Transverse colon (tissue), 4 donors: ENCODE measurements at regions not wholly inside any gene's neighbourhood (a gene's known extent, or its start where the extent isn't known, plus 50 kb on each side); places are given as distances from the start of the nearest gene placed in this dataset.

Source experiments
- DNase-seq: peaks from one replicate; pipeline ENCODE4 v3.0.0-alpha.2; 2019
- H3K27ac ChIP-seq, 4 donors: fragments of 200-600 bp; sonication (generic); 2 replicates each; pipeline ENCODE4 v1.5.1; 2016 to 2018; ENCODE audit warnings: inconsistent platforms in 4 of 4
- H3K27me3 ChIP-seq: fragments of 200-600 bp; sonication (generic); 2 replicates; pipeline ENCODE4 v1.5.1; 2017; ENCODE audit warnings: inconsistent platforms
- H3K36me3 ChIP-seq, 4 donors: fragments of 200-600 bp; sonication (generic); 2 replicates each; pipeline ENCODE4 v1.5.1; 2017 to 2019; ENCODE audit warnings: inconsistent platforms in 4 of 4
- H3K4me1 ChIP-seq, 4 donors: fragments of 200-600 bp; sonication (generic); 2 replicates each; pipeline ENCODE4 v1.5.1; 2017 to 2020; ENCODE audit warnings: inconsistent platforms in 4 of 4
- H3K4me3 ChIP-seq, 4 donors: fragments of 200-600 bp; sonication (generic); 1 replicate in 1 of 4; 2 replicates in 3 of 4; pipeline versions ENCODE4 v1.5.1 to v1.6.1; 2017 to 2019; ENCODE audit warnings: inconsistent platforms in 4 of 4
- H3K9me3 ChIP-seq, 2 donors: fragments of 200-600 bp; sonication (generic); 2 replicates each; pipeline ENCODE4 v1.5.1; 2017 to 2019; ENCODE audit warnings: inconsistent platforms in 2 of 2
- CTCF ChIP-seq, 5 experiments: fragments of 200-600 bp in 3 of 5; fragments of 450-650 bp in 2 of 5; sonication (generic) in 3 of 5; IDR thresholded peaks; 1 replicate in 2 of 5; 2 replicates in 3 of 5; pipeline ENCODE4 v1.5.1; 2016 to 2017; ENCODE audit warnings: antibody characterized with exemption in 5 of 5, inconsistent platforms in 3 of 5, mild to moderate bottlenecking in 2 of 5, moderate library complexity in 1 of 5
- EP300 ChIP-seq: sonication (generic); formaldehyde crosslinking; IDR thresholded peaks from one replicate; pipeline ENCODE4 v1.6.1; 2017; ENCODE audit warnings: antibody characterized with exemption, low read depth
- POLR2A ChIP-seq: fragments of 450-650 bp; IDR thresholded peaks from one replicate; pipeline ENCODE4 v1.6.1; 2016; ENCODE audit warnings: antibody characterized with exemption, mild to moderate bottlenecking, moderate library complexity
- POLR2AphosphoS5 ChIP-seq, 3 donors: sonication (generic); formaldehyde crosslinking; IDR thresholded peaks; one replicate each; pipeline ENCODE4 v1.6.1; 2016; ENCODE audit warnings: antibody characterized with exemption in 3 of 3
- WGBS, 2 donors: methylation state at CpG; one replicate each; pipeline ENCODE4 v1.1.5; 2018; ENCODE audit warnings: low coverage in 1 of 2; 5-methylcytosine and 5-hydroxymethylcytosine counted together
- in situ Hi-C, 4 donors: fragments of 200-750 bp; cut with MboI; loops; one replicate each; pipeline versions ENCODE4 v1.15.0 to v1.15.1; 2017; ENCODE audit warnings: low sequenced_read_pairs in 3 of 4, low pct_ligation_motif_present in 1 of 4, low pct_unique_long_range_greater_than_20kb in 1 of 4
- intact Hi-C: fragments of 100-400 bp; cut with DNase I; formaldehyde crosslinking; loops from one replicate; pipeline ENCODE4 v1.15.1; 2023; ENCODE audit warnings: low total_unique reads

DNA sequence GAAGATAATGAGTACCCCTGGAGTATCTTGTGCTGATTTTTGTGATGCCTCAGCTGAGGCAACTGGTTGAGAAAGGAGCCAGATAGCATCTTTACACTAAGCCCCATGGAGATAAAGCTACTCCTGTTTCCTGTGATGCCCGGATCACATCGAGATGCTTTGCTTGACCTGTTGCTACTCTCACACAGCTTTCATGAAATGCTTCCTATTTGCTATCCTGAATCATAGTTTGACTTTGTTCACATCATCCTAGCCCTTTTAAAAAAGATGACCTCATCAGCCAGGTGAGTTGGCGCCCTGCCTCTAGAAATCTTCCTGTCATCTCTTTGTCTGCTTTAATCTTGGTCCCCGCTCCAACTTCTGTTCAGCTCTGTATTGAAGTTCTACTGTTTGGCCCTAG lies 409.6 kb upstream of the TBL1XR1 start:
- TF ChIP-seq POLR2AphosphoS5 (IDR thresholded peaks at IDR 0.05): no peak
- TF ChIP-seq CTCF (IDR thresholded peaks at IDR 0.05): no peak
- TF ChIP-seq POLR2A: no peak
- no peak for TF ChIP-seq EP300
- intact Hi-C loops: no loop called here
- in situ Hi-C loops: no loop called here
- no peaks in the 10 kb centered on the region for H3K9me3 ChIP-seq
- H3K27me3 ChIP-seq: no peaks in the 10 kb centered on the region
- peaks cover 11 to 35% (median 22%) of the 10 kb centered on the region in 4 donors for H3K4me1 ChIP-seq
- H3K36me3 ChIP-seq: no peaks in the 10 kb centered on the region
- H3K27ac ChIP-seq: no peak overlapping the region
- H3K4me3 ChIP-seq: no peak overlapping the region
- 83 to 85% methylated on average over 4 of the region's 4 CpGs for WGBS, 2 donors
- DNase-seq: no peak

- no peak overlapping the region for H3K27ac ChIP-seq
- no peak for DNase-seq
- no peaks in the 10 kb centered on the region for H3K36me3 ChIP-seq
- peaks cover 10 to 29% (median 20%) of the 10 kb centered on the region in 4 donors for H3K4me1 ChIP-seq
- intact Hi-C loops (no loop called here), in situ Hi-C loops (no loop called here)
- no peaks in the 10 kb centered on the region for H3K27me3 ChIP-seq
- no peak overlapping the region for H3K4me3 ChIP-seq
- WGBS, 2 donors: 44 to 68% methylated on average over 5 of the region's 5 CpGs
- no peaks in the 10 kb centered on the region for H3K9me3 ChIP-seq
- TF ChIP-seq CTCF (IDR thresholded peaks at IDR 0.05): no peak
- TF ChIP-seq POLR2AphosphoS5 (IDR thresholded peaks at IDR 0.05): no peak
These were observed 410.3 kb upstream of the TBL1XR1 start for GRCh38 chr3:177607589-177607988.

GRCh38 chr3:177608443-177608842 lies 411.2 kb upstream of the TBL1XR1 start:
- TF ChIP-seq POLR2A (no peak), EP300 (no peak), CTCF (IDR thresholded peaks at IDR 0.05) (no peak), POLR2AphosphoS5 (IDR thresholded peaks at IDR 0.05) (no peak)
- no peak for DNase-seq
- Histone ChIP-seq H3K36me3 (no peaks in the 10 kb centered on the region), H3K27ac (no peak overlapping the region), H3K4me3 (no peak overlapping the region), H3K9me3 (no peaks in the 10 kb centered on the region), H3K27me3 (no peaks in the 10 kb centered on the region), H3K4me1 (peaks cover 7 to 20% (median 14%) of the 10 kb centered on the region in 4 donors)
- intact Hi-C loops (no loop called here), in situ Hi-C loops (no loop called here)
- 41% methylated on average over 1 of the region's 1 CpG; no CpG with 5 or more reads in 1 of the 2 donors for WGBS, 2 donors

DNA sequence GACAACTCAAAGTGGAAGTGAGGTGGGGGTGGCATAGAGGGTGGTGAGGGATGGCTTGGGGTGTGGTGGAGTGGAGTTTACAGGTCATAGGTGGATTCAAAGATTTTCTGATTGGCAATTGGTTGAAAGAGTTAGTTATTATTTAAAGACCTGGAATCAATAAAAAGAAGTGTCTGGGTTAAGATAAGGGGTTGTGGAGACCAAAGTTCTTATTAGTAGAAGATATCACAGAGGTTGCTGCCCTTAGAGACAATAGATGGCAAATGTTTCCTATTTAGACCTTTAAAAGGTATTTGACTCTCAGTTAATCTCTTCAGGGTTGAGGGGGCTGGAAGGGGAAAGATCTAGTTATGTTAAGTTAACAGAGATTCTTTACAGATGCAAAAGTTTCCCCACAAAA lies 412.3 kb upstream of the TBL1XR1 start:
- in situ Hi-C loops (no loop called here), intact Hi-C loops (no loop called here)
- no peaks in the 10 kb centered on the region for H3K27me3 ChIP-seq
- TF ChIP-seq CTCF (IDR thresholded peaks at IDR 0.05): no peak
- TF ChIP-seq EP300: no peak
- TF ChIP-seq POLR2AphosphoS5 (IDR thresholded peaks at IDR 0.05): no peak
- TF ChIP-seq POLR2A: no peak
- no peak overlapping the region for H3K4me3 ChIP-seq
- peaks cover 7 to 14% (median 12%) of the 10 kb centered on the region in 4 donors for H3K4me1 ChIP-seq
- H3K36me3 ChIP-seq: no peaks in the 10 kb centered on the region
- DNase-seq: no peak
- no peaks in the 10 kb centered on the region for H3K9me3 ChIP-seq
- no peak overlapping the region for H3K27ac ChIP-seq
